ENCODE measurements at regions not wholly inside any gene's neighbourhood (a gene's known extent, or its start where the extent isn't known, plus 50 kb on each side); places are given as distances from the start of the nearest gene placed in this dataset.

DNA sequence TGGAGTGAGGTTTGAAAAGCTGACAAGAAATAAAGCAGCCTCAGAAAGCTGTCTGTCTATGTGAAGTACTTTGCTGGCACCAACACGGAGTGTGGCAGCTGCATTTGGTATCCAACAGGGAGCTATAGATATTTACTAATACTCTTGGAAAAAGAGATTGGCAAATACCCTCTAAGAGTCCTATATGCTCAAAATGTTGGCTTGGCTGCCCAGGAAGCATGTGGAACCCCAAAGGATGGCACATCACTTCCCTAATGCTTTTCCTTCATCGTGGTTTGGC, 398.3 kb downstream of the TLE4 start (continued):
- TF ChIP-seq CBX5 (IDR thresholded peaks at IDR 0.05; ENCODE audit: low read depth, low read length) (no peak), BACH1 (IDR thresholded peaks at IDR 0.05; ENCODE audit: low read length) (no peak), ASH2L (IDR thresholded peaks at IDR 0.05; ENCODE audit: low read length) (no peak), NANOG (IDR thresholded peaks at IDR 0.05; ENCODE audit: insufficient read depth, low read depth, low read length, poor library complexity, severe bottlenecking) (no peak), CBX8 (IDR thresholded peaks at IDR 0.05; ENCODE audit: borderline replicate concordance, low read depth, low read length) (no peak)
- TF ChIP-seq, protein P1, sequence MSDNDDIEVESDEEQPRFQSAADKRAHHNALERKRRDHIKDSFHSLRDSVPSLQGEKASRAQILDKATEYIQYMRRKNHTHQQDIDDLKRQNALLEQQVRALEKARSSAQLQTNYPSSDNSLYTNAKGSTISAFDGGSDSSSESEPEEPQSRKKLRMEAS (IDR thresholded peaks at IDR 0.05), result no peak
